ENCODE measurements at regions not wholly inside any gene's neighbourhood (a gene's known extent, or its start where the extent isn't known, plus 50 kb on each side); places are given as distances from the start of the nearest gene placed in this dataset.

GRCh38 chr5:3742750-3743149 is 147.1 kb downstream of the IRX1 start:
- H3K4me1 ChIP-seq, result peaks cover 0 to 14% (median 10%) of the 10 kb centered on the region in 4 donors
- no peaks in the 10 kb centered on the region for H3K36me3 ChIP-seq
- H3K27me3 ChIP-seq, result peaks cover 0 to 5% (median 0%) of the 10 kb centered on the region in 4 donors
- no peak for TF ChIP-seq CTCF (IDR thresholded peaks at IDR 0.05)
- TF ChIP-seq EP300 (IDR thresholded peaks at IDR 0.05), result no peak
- no peak for TF ChIP-seq POLR2A (IDR thresholded peaks at IDR 0.05; ENCODE audit: low read depth)
- TF ChIP-seq POLR2AphosphoS5 (IDR thresholded peaks at IDR 0.05), result no peak
- H3K9me3 ChIP-seq, result peaks cover 0 to 6% (median 0%) of the 10 kb centered on the region in 4 donors
- no peak for DNase-seq (ENCODE audit: extremely low spot score)
- H3K4me3 ChIP-seq, result no peak overlapping the region
- 71% methylated on average over 3 of the region's 3 CpGs for WGBS
- intact Hi-C loops (cut with DNase I), result no loop called here
- no peak overlapping the region for H3K27ac ChIP-seq (replicated peaks in 1 of 4)

GRCh38 chr5:3751846-3752245 is 156.2 kb downstream of the IRX1 start:
- H3K27me3 ChIP-seq, result peaks cover 0 to 7% (median 0%) of the 10 kb centered on the region in 4 donors
- 89% methylated on average over 2 of the region's 2 CpGs for WGBS
- TF ChIP-seq CTCF (IDR thresholded peaks at IDR 0.05), result no peak
- TF ChIP-seq POLR2A (IDR thresholded peaks at IDR 0.05; ENCODE audit: low read depth), result no peak
- TF ChIP-seq EP300 (IDR thresholded peaks at IDR 0.05), result no peak
- TF ChIP-seq POLR2AphosphoS5 (IDR thresholded peaks at IDR 0.05), result no peak
- no peaks in the 10 kb centered on the region for H3K4me1 ChIP-seq
- peaks cover 0 to 10% (median 0%) of the 10 kb centered on the region in 4 donors for H3K9me3 ChIP-seq
- H3K4me3 ChIP-seq, result no peak overlapping the region
- H3K36me3 ChIP-seq, result no peaks in the 10 kb centered on the region
- DNase-seq (ENCODE audit: extremely low spot score), result no peak
- intact Hi-C loops (cut with DNase I), result no loop called here
- H3K27ac ChIP-seq (replicated peaks in 1 of 4), result no peak overlapping the region

- Histone ChIP-seq H3K27ac (replicated peaks in 1 of 4) (no peak overlapping the region), H3K27me3 (peaks cover 0 to 3% (median 0%) of the 10 kb centered on the region in 4 donors), H3K4me3 (no peak overlapping the region), H3K36me3 (no peaks in the 10 kb centered on the region), H3K9me3 (no peaks in the 10 kb centered on the region), H3K4me1 (no peaks in the 10 kb centered on the region)
- TF ChIP-seq EP300 (IDR thresholded peaks at IDR 0.05) (no peak), POLR2AphosphoS5 (IDR thresholded peaks at IDR 0.05) (no peak), POLR2A (IDR thresholded peaks at IDR 0.05; ENCODE audit: low read depth) (no peak), CTCF (IDR thresholded peaks at IDR 0.05) (no peak)
- intact Hi-C loops (cut with DNase I), result no loop called here
- no peak for DNase-seq (ENCODE audit: extremely low spot score)
- WGBS, result 71% methylated on average over 6 of the region's 6 CpGs
Observed at GRCh38 chr5:3778000-3778550, 182.4 kb downstream of the IRX1 start.

- Histone ChIP-seq H3K27me3 (peaks cover 0 to 3% (median 0%) of the 10 kb centered on the region in 4 donors), H3K9me3 (no peaks in the 10 kb centered on the region), H3K27ac (replicated peaks in 1 of 4) (no peak overlapping the region), H3K4me1 (no peaks in the 10 kb centered on the region), H3K4me3 (no peak overlapping the region), H3K36me3 (no peaks in the 10 kb centered on the region)
- WGBS, result 100% methylated on average over 1 of the region's 2 CpGs
- intact Hi-C loops (cut with DNase I), result no loop called here
- DNase-seq (ENCODE audit: extremely low spot score), result peak; percentile 80
- no peak for TF ChIP-seq CTCF (IDR thresholded peaks at IDR 0.05)
- no peak for TF ChIP-seq POLR2AphosphoS5 (IDR thresholded peaks at IDR 0.05)
- no peak for TF ChIP-seq EP300 (IDR thresholded peaks at IDR 0.05)
- no peak for TF ChIP-seq POLR2A (IDR thresholded peaks at IDR 0.05; ENCODE audit: low read depth)
Observed at GRCh38 chr5:3778945-3779344, 183.3 kb downstream of the IRX1 start.

- peaks cover 0 to 4% (median 0%) of the 10 kb centered on the region in 4 donors for H3K9me3 ChIP-seq
- intact Hi-C loops (cut with DNase I), result no loop called here
- TF ChIP-seq POLR2AphosphoS5 (IDR thresholded peaks at IDR 0.05) (no peak), CTCF (IDR thresholded peaks at IDR 0.05) (no peak), EP300 (IDR thresholded peaks at IDR 0.05) (no peak), POLR2A (IDR thresholded peaks at IDR 0.05; ENCODE audit: low read depth) (no peak)
- WGBS, result 90% methylated on average over 7 of the region's 7 CpGs
- H3K36me3 ChIP-seq, result no peaks in the 10 kb centered on the region
- DNase-seq (ENCODE audit: extremely low spot score), result peak; percentile 55
- no peak overlapping the region for H3K4me3 ChIP-seq
- no peak overlapping the region for H3K27ac ChIP-seq (replicated peaks in 1 of 4)
- peaks cover 0 to 3% (median 0%) of the 10 kb centered on the region in 4 donors for H3K27me3 ChIP-seq
- no peaks in the 10 kb centered on the region for H3K4me1 ChIP-seq
Observed at GRCh38 chr5:3780278-3780677, 184.6 kb downstream of the IRX1 start.
